ENCODE measurements at regions not wholly inside any gene's neighbourhood (a gene's known extent, or its start where the extent isn't known, plus 50 kb on each side); places are given as distances from the start of the nearest gene placed in this dataset.

- no peak for FAIRE-seq
- TF ChIP-seq POLR2AphosphoS5 (IDR thresholded peaks at IDR 0.05; ENCODE audit: low read depth, low read length): no peak
- TF ChIP-seq TAF1 (IDR thresholded peaks at IDR 0.05; ENCODE audit: low read depth, low read length): no peak
- TF ChIP-seq POLR2A (IDR thresholded peaks at IDR 0.05; ENCODE audit: low read depth, low read length): no peak
- TF ChIP-seq PAX5 (IDR thresholded peaks at IDR 0.05; ENCODE audit: insufficient read depth, low read length, severe bottlenecking): no peak
- TF ChIP-seq SPI1 (IDR thresholded peaks at IDR 0.05; ENCODE audit: low read depth, low read length): no peak
- no peak for TF ChIP-seq POU2F2 (IDR thresholded peaks at IDR 0.05; ENCODE audit: low read depth, low read length)
These were observed 423.9 kb upstream of the MAF start for GRCh38 chr16:80024443-80024842.

DNA sequence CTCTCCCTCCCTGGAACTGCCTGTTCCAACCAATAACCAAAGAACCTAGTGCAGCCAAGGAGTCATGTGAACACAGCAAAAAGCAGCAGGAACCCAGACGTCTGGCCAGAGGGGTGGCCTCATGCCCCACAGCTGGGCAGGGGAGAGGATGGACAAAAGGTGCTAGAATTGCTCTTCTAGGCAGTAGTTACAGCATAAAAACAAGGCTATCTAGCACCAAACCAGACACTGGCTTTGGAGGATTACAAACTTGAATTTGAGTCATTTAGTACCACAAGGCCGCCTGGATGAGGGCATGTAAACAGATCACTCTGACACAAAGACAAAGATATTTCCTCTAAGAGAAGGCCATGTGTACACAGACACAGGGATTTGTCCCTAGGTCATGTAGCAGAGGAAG lies 423.3 kb upstream of the MAF start:
- DNase-seq (ENCODE audit: insufficient read length, low spot score): no peak
- FAIRE-seq: no peak
- TF ChIP-seq POLR2AphosphoS5 (IDR thresholded peaks at IDR 0.05; ENCODE audit: low read depth, low read length): no peak
- TF ChIP-seq TAF1 (IDR thresholded peaks at IDR 0.05; ENCODE audit: low read depth, low read length): no peak
- TF ChIP-seq POU2F2 (IDR thresholded peaks at IDR 0.05; ENCODE audit: low read depth, low read length): no peak
- TF ChIP-seq POLR2A (IDR thresholded peaks at IDR 0.05; ENCODE audit: low read depth, low read length): no peak
- no peak for TF ChIP-seq PAX5 (IDR thresholded peaks at IDR 0.05; ENCODE audit: insufficient read depth, low read length, severe bottlenecking)
- no peak for TF ChIP-seq SPI1 (IDR thresholded peaks at IDR 0.05; ENCODE audit: low read depth, low read length)

More at GRCh38 chr16:80024443-80024842, 423.9 kb upstream of the MAF start:
- DNase-seq (ENCODE audit: insufficient read length, low spot score): no peak

DNA sequence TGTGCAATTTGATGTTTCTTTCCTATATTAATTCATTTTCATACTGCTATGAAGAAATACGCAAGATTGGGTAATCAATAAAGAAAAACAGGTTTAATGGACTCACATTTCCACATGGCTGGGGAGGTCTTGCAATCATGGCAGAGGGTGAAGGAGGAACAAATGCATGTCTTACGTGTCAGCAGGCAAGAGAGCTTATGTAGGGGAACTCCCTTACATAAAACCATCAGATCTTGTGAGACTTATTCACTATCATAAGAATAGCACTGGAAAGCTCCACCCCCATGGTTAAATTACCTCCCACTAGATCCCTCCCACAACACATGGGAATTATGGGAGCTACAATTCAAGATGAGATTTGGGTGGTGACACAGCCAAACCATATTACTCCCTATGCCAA lies 418.9 kb upstream of the MAF start:
- TF ChIP-seq TAF1 (IDR thresholded peaks at IDR 0.05; ENCODE audit: low read depth, low read length): no peak
- TF ChIP-seq PAX5 (IDR thresholded peaks at IDR 0.05; ENCODE audit: insufficient read depth, low read length, severe bottlenecking): no peak
- TF ChIP-seq SPI1 (IDR thresholded peaks at IDR 0.05; ENCODE audit: low read depth, low read length): no peak
- FAIRE-seq: no peak
- DNase-seq (ENCODE audit: insufficient read length, low spot score): no peak

GRCh38 chr16:80018466-80018865 lies 417.9 kb upstream of the MAF start:
- FAIRE-seq (no peak), DNase-seq (ENCODE audit: insufficient read length, low spot score) (no peak)
- TF ChIP-seq SPI1 (IDR thresholded peaks at IDR 0.05; ENCODE audit: low read depth, low read length) (no peak), POLR2A (IDR thresholded peaks at IDR 0.05; ENCODE audit: low read depth, low read length) (no peak), PAX5 (IDR thresholded peaks at IDR 0.05; ENCODE audit: insufficient read depth, low read length, severe bottlenecking) (no peak), POLR2AphosphoS5 (IDR thresholded peaks at IDR 0.05; ENCODE audit: low read depth, low read length) (no peak), TAF1 (IDR thresholded peaks at IDR 0.05; ENCODE audit: low read depth, low read length) (no peak), POU2F2 (IDR thresholded peaks at IDR 0.05; ENCODE audit: low read depth, low read length) (no peak)

GRCh38 chr16:80016731-80017326 lies 416.3 kb upstream of the MAF start:
- TF ChIP-seq POLR2A (IDR thresholded peaks at IDR 0.05; ENCODE audit: low read depth, low read length): no peak
- no peak for TF ChIP-seq POLR2AphosphoS5 (IDR thresholded peaks at IDR 0.05; ENCODE audit: low read depth, low read length)
- no peak for TF ChIP-seq PAX5 (IDR thresholded peaks at IDR 0.05; ENCODE audit: insufficient read depth, low read length, severe bottlenecking)
- TF ChIP-seq POU2F2 (IDR thresholded peaks at IDR 0.05; ENCODE audit: low read depth, low read length): no peak
- no peak for TF ChIP-seq TAF1 (IDR thresholded peaks at IDR 0.05; ENCODE audit: low read depth, low read length)
- no peak for TF ChIP-seq SPI1 (IDR thresholded peaks at IDR 0.05; ENCODE audit: low read depth, low read length)
- FAIRE-seq: no peak
- no peak for DNase-seq (ENCODE audit: insufficient read length, low spot score)

DNA sequence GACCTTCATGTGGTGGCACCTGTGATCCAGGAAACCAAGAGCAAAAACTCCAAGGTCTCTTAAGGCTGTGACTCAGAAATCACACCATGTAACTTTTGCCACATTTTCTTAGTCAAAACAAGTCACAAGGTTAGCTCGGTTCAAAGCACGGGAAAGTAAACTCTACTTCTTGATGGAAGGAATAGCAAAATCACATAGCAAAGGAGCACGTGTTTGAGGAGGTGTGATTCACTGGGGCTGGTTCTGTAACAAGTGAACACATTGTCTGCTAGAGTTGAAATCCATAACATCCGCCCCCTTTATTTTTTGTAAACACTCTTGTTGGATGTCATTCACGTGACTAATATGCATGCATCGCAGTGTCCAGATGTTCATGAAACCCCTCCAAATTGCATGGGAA lies 415.0 kb upstream of the MAF start:
- DNase-seq (ENCODE audit: insufficient read length, low spot score) (no peak), FAIRE-seq (no peak)
- TF ChIP-seq TAF1 (IDR thresholded peaks at IDR 0.05; ENCODE audit: low read depth, low read length) (no peak), POLR2A (IDR thresholded peaks at IDR 0.05; ENCODE audit: low read depth, low read length) (no peak), SPI1 (IDR thresholded peaks at IDR 0.05; ENCODE audit: low read depth, low read length) (no peak), POU2F2 (IDR thresholded peaks at IDR 0.05; ENCODE audit: low read depth, low read length) (no peak), POLR2AphosphoS5 (IDR thresholded peaks at IDR 0.05; ENCODE audit: low read depth, low read length) (no peak), PAX5 (IDR thresholded peaks at IDR 0.05; ENCODE audit: insufficient read depth, low read length, severe bottlenecking) (no peak)

GRCh38 chr16:80014241-80014939 lies 413.9 kb upstream of the MAF start:
- DNase-seq (ENCODE audit: insufficient read length, low spot score) (no peak), FAIRE-seq (no peak)
- TF ChIP-seq SPI1 (IDR thresholded peaks at IDR 0.05; ENCODE audit: low read depth, low read length) (no peak), POU2F2 (IDR thresholded peaks at IDR 0.05; ENCODE audit: low read depth, low read length) (no peak), TAF1 (IDR thresholded peaks at IDR 0.05; ENCODE audit: low read depth, low read length) (no peak), POLR2AphosphoS5 (IDR thresholded peaks at IDR 0.05; ENCODE audit: low read depth, low read length) (no peak), POLR2A (IDR thresholded peaks at IDR 0.05; ENCODE audit: low read depth, low read length) (no peak), PAX5 (IDR thresholded peaks at IDR 0.05; ENCODE audit: insufficient read depth, low read length, severe bottlenecking) (no peak)

DNA sequence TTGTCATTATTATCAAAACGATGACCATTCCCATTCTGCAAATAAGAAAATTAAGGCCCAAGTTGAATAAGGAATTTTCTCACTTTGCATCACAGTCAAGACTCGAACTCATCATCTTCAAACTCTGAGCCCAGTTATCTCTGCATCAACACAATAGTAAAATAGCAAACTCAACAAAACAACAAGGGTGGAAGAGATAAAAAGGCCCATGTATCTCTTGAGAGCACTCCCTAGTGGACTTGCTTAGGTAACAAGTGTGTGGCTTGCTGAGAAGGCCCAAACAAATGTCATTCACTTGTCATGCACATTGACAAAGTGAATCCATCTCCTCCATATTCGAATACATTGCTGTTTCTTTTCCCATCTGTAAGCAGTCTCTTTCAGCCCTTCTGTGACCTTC lies 412.0 kb upstream of the MAF start:
- DNase-seq (ENCODE audit: insufficient read length, low spot score): no peak
- FAIRE-seq: no peak
- TF ChIP-seq TAF1 (IDR thresholded peaks at IDR 0.05; ENCODE audit: low read depth, low read length): no peak
- no peak for TF ChIP-seq POU2F2 (IDR thresholded peaks at IDR 0.05; ENCODE audit: low read depth, low read length)
- no peak for TF ChIP-seq POLR2AphosphoS5 (IDR thresholded peaks at IDR 0.05; ENCODE audit: low read depth, low read length)
- no peak for TF ChIP-seq PAX5 (IDR thresholded peaks at IDR 0.05; ENCODE audit: insufficient read depth, low read length, severe bottlenecking)
- TF ChIP-seq SPI1 (IDR thresholded peaks at IDR 0.05; ENCODE audit: low read depth, low read length): no peak

DNA sequence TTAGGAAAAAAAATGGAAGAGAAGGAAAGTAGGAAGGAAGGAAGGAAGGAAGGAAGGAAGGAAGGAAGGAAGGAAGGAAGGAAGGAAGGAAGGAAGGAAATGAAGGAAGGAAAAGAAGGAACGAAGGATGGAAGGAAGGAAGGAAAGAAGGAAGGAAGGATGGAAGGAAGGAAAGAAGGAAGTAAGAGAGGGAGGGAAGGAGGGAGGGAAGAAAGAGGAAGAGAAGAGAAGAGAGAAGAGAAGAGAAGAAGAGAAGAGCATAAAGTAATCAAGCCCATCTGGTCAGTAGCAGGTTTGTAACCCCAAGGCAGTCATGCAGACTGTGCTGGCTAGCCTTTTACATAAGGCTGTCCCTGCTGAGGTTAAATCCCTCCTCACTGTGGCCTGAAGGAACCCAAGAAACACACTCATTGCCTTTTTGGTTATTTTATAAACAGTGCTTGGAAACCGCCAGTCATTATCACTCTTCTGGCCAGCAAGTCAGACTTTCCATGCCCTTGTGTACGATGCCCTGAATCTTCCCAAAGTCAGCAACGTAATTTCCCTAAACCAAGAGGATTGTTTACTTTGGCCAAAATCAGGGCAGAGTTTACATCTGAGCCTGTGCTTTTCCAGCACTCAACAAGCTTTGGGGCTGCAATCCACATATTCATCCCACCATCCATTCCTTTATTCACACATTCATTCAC lies 409.6 kb upstream of the MAF start:
- FAIRE-seq (no peak), DNase-seq (ENCODE audit: insufficient read length, low spot score) (no peak)
- TF ChIP-seq PAX5 (IDR thresholded peaks at IDR 0.05; ENCODE audit: insufficient read depth, low read length, severe bottlenecking): no peak
- TF ChIP-seq POU2F2 (IDR thresholded peaks at IDR 0.05; ENCODE audit: low read depth, low read length): no peak
- TF ChIP-seq TAF1 (IDR thresholded peaks at IDR 0.05; ENCODE audit: low read depth, low read length): no peak
- TF ChIP-seq SPI1 (IDR thresholded peaks at IDR 0.05; ENCODE audit: low read depth, low read length): no peak
- TF ChIP-seq POLR2AphosphoS5 (IDR thresholded peaks at IDR 0.05; ENCODE audit: low read depth, low read length): no peak
- no peak for TF ChIP-seq POLR2A (IDR thresholded peaks at IDR 0.05; ENCODE audit: low read depth, low read length)
